WERI-Rb-1 (cell line): ENCODE measurements at regions not wholly inside any gene's neighbourhood (a gene's known extent, or its start where the extent isn't known, plus 50 kb on each side); places are given as distances from the start of the nearest gene placed in this dataset.
A peak's percentile ranks its signal among the peaks of the same experiment; 100 is the strongest.

Source experiments
- DNase-seq: peaks from one replicate; pipeline ENCODE4 v3.0.0-alpha.2; 2020
- H3K27ac ChIP-seq: fragments of 250-450 bp; sonication (Bioruptor Pico); 2 replicates; pipeline ENCODE4 v1.5.1; 2020; ENCODE audit warnings: mild to moderate bottlenecking, moderate library complexity
- H3K27me3 ChIP-seq: fragments of 250-450 bp; sonication (Bioruptor Pico); 2 replicates; pipeline ENCODE4 v1.5.1; 2021; ENCODE audit warnings: mild to moderate bottlenecking, low read depth, moderate library complexity; ENCODE audit not compliant: insufficient read depth, severe bottlenecking
- H3K36me3 ChIP-seq: fragments of 250-450 bp; sonication (Bioruptor Pico); 2 replicates; pipeline ENCODE4 v1.5.1; 2020; ENCODE audit warnings: mild to moderate bottlenecking, moderate library complexity
- H3K4me3 ChIP-seq: 2 replicates; pipeline ENCODE4 v1.5.1; 2011; ENCODE audit warnings: low read depth, mild to moderate bottlenecking, control low read depth, low read length
- H3K9me3 ChIP-seq: fragments of 250-450 bp; sonication (Bioruptor Pico); 2 replicates; pipeline ENCODE4 v1.5.1; 2021; ENCODE audit warnings: mild to moderate bottlenecking, moderate library complexity; ENCODE audit not compliant: severe bottlenecking
- CTCF ChIP-seq: IDR thresholded peaks from 2 replicates; pipeline ENCODE4 v1.5.1; 2011; ENCODE audit warnings: low read depth, mild to moderate bottlenecking, control low read depth, inconsistent platforms, low read length

GRCh38 chr15:98257290-98257689 is 296.8 kb downstream of the ARRDC4 start:
- Histone ChIP-seq H3K36me3 (no peaks in the 10 kb centered on the region), H3K27me3 (peaks cover 24% of the 10 kb centered on the region), H3K9me3 (no peaks in the 10 kb centered on the region), H3K27ac (no peak overlapping the region), H3K4me3 (no peak overlapping the region)
- TF ChIP-seq CTCF: no peak
- DNase-seq: no peak

- TF ChIP-seq CTCF: no peak
- no peak for DNase-seq
- Histone ChIP-seq H3K4me3 (no peak overlapping the region), H3K27me3 (peaks cover 30% of the 10 kb centered on the region), H3K36me3 (no peaks in the 10 kb centered on the region), H3K9me3 (no peaks in the 10 kb centered on the region), H3K27ac (no peak overlapping the region)
Observed at GRCh38 chr15:98263787-98264186, 303.3 kb downstream of the ARRDC4 start.

GRCh38 chr15:98266295-98266694 is 305.8 kb downstream of the ARRDC4 start:
- H3K9me3 ChIP-seq: no peaks in the 10 kb centered on the region
- no peak for TF ChIP-seq CTCF
- H3K27me3 ChIP-seq: peaks cover 42% of the 10 kb centered on the region
- no peaks in the 10 kb centered on the region for H3K36me3 ChIP-seq
- no peak overlapping the region for H3K4me3 ChIP-seq
- DNase-seq: no peak
- H3K27ac ChIP-seq: no peak overlapping the region

- H3K9me3 ChIP-seq: no peaks in the 10 kb centered on the region
- no peak overlapping the region for H3K27ac ChIP-seq
- H3K4me3 ChIP-seq: no peak overlapping the region
- H3K27me3 ChIP-seq: peaks cover 52% of the 10 kb centered on the region
- TF ChIP-seq CTCF: no peak
- no peak for DNase-seq
- H3K36me3 ChIP-seq: no peaks in the 10 kb centered on the region
Observed at GRCh38 chr15:98268163-98268562, 307.7 kb downstream of the ARRDC4 start.

GRCh38 chr15:98272625-98273024 is 312.1 kb downstream of the ARRDC4 start:
- 0 out of 2 replicates have a peak, but pooled peaks have one; percentile 9 for TF ChIP-seq CTCF
- Histone ChIP-seq H3K36me3 (no peaks in the 10 kb centered on the region), H3K9me3 (no peaks in the 10 kb centered on the region), H3K27ac (no peak overlapping the region), H3K4me3 (no peak overlapping the region), H3K27me3 (peaks cover 68% of the 10 kb centered on the region)
- DNase-seq: no peak

GRCh38 chr15:98276018-98276417 is 315.5 kb downstream of the ARRDC4 start:
- H3K9me3 ChIP-seq: no peaks in the 10 kb centered on the region
- no peak for DNase-seq
- no peaks in the 10 kb centered on the region for H3K36me3 ChIP-seq
- no peak for TF ChIP-seq CTCF
- no peak overlapping the region for H3K4me3 ChIP-seq
- H3K27ac ChIP-seq: no peak overlapping the region
- peaks cover 69% of the 10 kb centered on the region for H3K27me3 ChIP-seq
